NCI-H2081 (cell line): ENCODE measurements at regions not wholly inside any gene's neighbourhood (a gene's known extent, or its start where the extent isn't known, plus 50 kb on each side); places are given as distances from the start of the nearest gene placed in this dataset.

ENCODE experiments used
- DNase-seq, 2 experiments: peaks; one replicate each; lab custom pipeline; 2025; lab: John Stamatoyannopoulos, UW

DNA sequence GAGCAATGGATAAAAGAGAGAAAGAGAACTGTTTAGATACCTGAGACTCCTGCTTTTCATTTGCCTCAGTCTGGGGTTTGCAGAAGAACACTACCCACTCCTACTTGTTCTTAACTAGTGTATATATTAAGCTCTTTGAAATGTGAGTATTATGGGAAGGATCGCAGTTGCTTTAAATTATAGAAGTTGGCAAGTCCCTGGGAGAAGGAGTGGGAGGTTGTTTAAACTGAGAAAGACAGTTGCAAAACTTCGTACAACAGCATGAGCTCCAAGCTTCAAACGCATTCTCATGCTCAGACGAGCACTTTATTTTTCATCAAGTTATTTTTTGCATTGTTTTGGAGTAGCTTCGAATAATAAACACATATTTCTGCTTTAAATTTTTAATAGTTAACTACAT lies 88.1 kb upstream of the C1QTNF7 start:
- DNase-seq, result no peak

DNA sequence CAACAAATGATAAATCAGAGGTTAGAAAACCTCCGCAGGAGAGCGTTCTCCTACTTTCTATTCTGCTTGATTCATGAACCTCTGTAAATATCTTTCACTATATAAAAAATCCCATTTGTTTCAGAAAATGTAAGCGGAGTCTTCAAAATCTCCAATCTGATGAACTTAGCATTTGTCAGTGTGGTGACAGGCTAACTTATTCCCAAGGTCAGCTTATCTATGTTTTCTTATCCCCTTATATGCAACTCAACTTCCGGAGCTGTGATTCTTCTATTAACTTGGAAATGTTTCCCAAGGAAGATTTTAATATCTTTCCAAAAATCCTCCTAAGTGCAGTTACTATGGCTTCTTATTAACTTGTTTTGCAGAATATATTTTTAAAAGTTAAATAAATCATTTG lies 87.5 kb upstream of the C1QTNF7 start:
- DNase-seq, result no peak

DNA sequence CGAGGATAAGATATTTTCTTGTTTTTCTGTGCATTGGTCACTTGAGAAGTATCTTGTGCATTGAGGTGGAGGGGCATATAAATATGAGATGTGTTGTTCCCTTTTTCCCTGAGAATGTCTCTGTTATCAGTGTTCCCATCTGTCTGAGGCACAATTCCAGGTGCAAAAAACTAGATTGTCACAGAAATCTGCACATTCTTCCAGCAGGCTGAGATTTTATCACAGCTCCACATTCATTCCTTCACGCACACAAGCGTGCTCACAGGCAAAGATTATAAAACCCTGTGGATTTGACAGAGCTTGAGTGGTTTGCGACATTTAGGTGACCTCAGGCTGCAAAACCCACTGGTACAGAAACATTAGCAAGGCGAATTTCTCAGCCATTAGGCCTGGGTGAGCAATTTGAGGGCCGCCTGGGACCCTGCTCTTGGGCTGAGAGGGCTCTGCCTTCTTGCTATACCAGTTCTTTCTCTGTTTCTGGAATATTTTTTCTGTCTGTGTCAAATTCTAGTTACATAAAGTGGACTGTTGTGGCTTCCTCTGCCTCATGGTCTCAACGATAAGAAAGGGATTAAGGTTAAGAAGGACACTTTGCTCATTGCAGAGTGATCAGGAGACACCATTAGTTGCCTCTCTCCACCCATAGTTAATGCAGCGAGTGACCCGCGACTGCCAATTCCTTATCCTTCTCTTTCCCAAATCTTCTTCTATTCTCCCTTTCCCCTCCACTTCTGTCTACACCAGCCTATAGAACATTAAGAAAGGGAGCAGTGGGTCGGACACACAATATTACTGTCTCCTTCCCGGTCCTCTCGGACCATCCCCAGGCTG lies 86.7 kb upstream of the C1QTNF7 start:
- DNase-seq, result no peak

DNA sequence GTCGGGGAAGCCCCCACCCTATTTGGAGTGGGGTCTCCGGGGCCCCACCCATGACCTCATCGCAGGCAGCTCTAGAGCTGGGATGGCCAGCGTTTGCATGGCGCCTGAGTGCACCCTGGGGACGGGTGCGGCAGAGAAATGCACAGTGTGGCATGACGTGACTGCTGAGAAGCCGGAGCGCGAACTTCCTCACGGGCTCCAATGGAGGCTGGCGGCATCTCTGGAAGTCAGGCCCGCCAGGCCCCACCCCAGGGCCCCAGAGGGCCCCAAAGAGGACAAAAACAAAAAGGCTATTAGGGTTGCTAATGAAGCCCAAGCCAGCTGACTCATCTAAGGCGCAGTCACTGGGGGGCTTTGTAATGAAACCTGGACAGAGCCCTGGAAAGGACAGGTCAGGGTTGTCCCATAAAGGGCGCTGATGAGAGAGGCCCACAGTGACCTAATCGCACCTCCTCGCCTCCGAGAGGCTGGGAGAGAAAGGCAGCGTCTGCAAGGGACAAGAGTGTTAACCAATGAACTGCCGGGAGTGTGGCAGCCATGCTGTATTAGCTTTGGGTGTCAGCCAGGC lies 86.0 kb upstream of the C1QTNF7 start:
- DNase-seq, result no peak

DNA sequence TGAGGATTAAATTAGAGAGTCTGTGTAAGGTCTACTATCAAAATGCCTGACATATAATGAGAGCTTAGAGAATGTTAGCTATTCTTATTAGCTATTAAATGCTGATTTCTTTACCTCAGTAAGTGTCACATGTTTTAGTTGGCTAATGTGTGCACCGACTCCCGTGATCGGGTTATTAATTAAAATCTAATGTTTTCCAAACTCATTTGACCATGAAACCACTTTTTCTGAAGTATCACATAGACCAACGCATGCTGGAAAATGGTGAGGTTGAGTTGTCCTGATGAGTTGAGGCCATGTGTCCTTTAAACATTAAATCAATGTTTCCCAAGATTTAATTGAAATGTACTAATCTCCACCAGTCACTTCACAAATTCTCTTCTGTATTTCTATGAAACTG lies 84.8 kb upstream of the C1QTNF7 start:
- DNase-seq, result no peak

DNA sequence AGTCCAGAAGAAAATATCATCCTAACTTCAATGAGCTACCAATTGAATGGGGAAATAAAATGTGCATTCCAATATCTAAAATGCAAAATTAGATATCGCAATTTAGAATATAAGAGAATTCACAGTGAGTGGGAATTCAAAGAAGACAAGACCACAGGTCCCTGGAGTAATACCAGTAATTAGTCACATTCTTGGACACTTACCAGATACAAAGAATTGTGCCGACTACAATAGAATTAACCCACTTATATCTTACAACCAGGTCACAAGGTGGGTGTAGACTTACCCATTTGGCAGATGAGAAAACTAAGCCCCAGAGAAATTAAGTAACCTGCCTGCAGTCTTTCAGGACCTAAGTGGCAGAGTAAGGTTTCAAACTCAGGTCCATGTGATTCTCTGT lies 84.3 kb upstream of the C1QTNF7 start:
- no peak for DNase-seq

DNA sequence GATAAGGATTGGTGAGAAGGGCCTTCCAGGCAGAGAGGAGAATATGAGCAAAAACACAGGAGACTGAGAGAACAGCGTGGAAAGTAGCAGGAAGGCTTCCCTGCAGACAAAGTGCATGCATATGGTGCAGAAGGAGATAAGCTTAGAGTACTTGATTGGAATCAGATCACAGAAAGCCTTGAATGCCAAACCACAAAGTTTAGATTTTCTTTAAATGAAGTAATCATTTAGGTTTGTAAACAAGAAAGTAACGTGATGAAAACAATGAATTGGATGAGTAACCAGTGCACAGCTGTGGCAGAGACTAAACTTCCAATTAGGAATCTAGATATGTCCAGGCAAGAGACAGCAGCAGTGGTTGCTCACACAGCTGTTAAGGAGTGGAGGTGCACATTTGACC lies 83.8 kb upstream of the C1QTNF7 start:
- DNase-seq, result no peak

DNA sequence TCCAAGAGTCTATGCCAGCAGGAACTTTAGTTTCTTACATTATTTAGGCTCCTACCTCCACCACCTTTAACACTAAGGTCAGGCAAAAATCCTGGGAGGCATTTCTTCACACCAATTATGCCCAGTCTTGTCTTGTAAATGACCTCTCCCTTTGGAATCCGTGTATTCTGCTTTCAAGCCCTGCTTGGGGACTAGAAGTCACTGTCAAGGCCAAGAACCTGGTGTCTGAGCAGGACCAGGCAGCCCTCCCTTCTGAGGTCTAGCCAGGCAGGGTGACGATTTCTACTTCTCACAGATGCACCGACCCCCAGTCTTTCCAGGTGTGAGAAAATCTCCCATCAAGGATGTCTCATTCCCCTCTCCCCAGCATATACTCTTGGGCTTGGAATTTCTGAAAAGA lies 82.7 kb upstream of the C1QTNF7 start:
- DNase-seq, result no peak

DNA sequence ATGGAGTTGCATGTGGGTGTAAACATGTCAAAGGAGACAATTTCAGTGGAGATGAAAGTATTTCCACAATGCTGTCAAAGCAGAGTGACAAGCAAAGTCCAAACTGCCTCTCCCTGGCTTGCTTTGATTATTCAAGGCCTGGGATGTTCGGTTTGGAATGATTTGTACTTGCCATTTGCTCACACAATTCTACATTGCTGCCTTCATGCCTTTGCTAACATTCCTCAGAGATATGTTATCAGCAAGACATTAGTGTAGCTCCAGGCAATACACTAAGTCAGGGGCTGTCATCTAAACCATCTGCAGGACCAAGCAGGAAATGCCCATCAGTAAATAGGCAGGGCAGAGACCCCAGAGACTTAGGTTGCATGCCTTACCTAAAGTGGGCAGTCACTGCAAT lies 79.6 kb upstream of the C1QTNF7 start:
- no peak for DNase-seq

DNA sequence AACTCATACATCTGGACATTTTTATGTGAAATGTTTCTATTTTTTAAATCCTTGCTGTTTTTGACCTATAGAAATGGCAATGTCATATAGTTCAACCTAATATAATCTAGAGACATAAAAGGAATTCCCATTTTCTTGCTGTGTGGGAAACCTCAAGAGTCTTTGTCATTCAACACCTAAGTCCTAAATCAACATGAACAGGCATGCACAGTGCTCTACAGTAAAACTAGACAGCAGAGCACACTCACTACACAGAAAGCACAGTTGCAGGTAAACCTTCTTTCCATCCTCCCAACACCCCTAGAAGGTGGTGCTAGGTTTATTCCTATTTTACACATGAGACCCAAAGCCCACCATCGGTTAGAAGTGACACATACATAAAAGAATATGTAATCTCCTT lies 79.1 kb upstream of the C1QTNF7 start:
- DNase-seq, result no peak

DNA sequence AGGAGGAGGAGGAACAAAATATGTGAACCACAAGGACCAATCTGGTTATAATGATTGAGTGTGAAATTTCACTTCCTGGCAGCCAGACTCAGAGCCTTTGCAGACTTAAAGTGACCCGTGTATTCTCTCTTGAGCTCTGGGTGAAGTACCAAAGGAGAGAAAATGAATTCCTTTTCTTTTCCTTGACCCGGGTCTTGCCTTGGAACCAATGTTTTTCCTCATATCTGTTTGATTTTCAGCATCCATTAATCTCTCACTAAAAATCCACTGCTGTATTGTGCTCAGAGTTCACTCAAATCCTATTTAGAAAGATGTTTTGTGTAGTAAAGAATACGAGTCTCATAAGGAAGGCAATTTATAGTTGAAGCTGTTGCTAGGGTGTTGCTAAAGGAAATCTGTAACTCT lies 78.3 kb upstream of the C1QTNF7 start:
- no peak for DNase-seq

DNA sequence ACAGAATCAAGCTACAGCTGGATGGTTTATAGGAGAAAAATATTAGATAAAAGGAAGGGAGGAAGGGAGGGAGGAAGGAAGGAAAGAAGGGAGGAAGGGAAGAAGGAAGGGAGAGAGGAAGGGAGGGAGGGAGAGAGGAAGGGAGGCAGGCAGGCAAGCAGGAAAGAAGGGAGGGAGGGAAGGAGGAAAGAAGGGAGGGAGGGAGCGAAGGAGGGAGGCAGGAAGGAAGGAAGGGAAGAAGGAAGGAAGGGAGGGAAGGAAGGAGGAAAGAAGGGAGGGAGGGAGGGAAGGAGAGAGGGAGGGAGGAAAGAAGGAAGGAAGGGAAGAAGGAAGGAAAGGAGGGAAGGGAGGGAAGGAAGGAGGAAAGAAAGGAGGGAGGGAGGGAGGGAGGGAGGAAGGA lies 77.9 kb upstream of the C1QTNF7 start:
- DNase-seq, result no peak

DNA sequence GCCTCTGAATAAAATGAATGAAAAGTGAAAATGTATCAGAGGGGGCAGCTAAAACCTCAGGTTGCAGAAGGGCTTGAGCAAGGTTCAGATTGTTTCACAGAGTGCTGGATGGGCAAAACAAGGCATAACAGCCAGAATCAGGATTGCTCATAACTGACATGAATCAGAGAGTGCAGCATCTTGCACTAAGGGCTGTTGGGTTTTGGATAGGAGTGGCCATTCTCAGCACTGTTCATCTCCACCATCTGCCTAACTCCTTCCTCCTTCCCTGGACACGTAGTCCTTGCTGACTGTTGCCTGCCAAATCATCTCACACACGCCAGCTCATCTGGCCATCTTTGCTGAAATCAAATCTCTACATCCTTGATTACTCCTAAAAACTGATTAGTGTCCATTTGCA lies 75.3 kb upstream of the C1QTNF7 start:
- DNase-seq, result no peak

DNA sequence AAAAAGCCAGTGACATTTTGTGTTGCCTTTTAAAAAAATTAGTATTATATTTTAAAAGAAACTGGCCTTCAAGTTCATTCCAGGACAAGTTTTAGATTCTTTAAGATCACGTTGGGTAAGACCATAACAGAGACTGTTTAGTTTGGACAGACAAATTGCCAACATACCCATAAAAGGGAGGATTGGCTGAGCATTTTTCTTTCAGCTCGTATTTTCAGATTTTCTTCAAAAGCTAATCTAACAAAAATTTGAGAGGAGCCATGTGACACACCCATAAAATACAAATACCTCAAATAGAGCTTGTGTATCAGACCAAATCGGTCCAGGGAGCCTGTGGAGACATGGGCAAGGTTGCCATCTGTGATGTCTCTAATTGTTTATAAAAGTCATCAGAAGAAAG lies 74.6 kb upstream of the C1QTNF7 start:
- no peak for DNase-seq

DNA sequence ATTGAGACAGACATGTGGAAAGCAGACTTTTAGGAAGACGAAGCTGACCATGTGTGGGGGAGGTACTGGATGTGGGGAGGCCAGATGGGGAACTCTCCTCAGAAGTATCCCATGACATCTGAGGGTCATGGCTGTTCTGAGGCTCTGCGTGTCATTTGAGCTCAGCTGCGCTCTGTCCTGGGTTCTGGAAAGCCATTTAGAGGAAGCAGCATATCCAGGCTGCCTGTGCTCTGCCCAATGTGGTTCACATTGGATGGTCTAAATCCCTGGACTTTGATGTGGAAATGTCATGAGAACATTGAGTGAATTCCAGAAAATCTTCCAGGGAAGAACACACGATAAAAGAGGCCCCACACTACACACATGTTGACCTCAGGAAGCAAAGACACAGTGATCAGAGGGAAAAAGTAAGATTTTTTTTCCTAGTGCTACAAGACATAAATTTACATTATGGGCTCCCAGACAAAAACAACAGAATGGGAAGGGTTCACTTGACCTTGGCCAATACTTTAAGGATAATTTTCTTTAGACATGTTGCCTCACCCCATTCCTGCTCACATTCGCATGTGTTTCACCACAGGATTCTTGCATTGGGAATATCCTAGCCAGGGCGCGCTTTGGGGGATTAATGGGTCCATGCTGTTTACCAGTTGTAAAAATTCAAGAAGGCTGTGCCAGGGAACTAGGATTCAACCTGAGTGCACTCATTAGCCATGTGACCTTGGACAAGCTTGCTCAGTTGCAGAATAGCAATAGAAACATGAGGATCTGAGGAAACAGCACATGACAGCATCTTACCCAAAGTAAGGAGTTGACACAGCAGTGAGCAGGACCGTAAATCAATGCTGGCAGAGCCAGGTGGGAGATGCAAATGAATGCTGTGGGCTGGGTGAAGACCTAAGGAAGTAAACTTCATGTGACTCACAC lies 73.2 kb upstream of the C1QTNF7 start:
- DNase-seq, result no peak

DNA sequence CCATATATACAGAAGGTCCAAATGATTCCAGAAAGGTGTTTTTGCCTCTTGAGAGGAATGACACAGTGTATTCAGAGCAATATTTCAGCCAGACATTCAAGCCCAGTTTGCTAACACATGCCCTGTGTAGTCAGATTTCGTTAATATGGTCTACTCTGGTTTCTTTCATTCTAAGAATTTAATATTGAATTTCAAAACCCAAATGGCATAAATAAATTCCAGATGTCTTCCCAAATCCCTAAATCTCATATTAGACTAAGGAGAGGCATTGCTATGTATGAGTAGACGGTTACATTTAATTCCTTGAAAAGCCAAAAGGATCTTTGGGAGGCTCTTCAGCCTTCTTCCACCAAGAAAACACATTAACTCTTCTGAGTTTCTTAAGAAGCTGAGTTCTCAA lies 66.3 kb upstream of the C1QTNF7 start:
- DNase-seq, result no peak

DNA sequence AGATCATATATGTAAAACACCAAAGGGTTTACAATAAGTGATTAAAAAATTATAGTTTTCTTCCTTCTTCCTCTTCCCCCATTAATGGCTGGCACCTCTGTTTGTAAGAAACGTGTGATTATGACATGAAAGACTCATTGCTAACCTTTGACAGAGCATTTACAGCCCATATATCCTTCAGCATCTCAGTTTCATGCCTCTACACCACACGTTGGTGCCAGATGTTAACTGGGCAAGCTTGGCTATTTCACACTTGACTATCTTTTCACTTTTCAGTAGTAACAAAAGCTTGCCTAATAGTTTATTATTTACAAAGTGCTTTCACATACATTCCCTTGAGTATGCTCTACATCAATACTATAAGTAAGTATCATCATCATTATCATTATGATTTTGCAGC lies 65.3 kb upstream of the C1QTNF7 start:
- no peak for DNase-seq

DNA sequence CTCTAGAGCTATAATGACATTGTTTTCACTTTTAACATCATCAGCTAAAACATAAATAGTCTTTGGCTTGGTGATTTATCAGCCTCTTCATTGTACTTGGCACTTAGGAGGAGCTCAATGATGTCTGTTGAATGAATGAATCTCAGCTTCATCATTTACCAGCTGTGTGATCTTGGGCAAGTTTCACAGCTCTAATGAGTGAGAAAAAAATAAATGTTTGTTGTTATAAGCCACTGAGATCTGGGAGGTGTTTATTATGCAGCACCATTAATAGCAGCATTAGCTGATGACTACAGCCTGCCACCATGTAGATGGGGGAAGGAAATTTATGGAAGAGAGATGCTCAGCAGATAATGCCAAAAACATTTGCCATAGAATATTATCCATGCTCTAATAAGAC lies 63.6 kb upstream of the C1QTNF7 start:
- DNase-seq, result no peak

DNA sequence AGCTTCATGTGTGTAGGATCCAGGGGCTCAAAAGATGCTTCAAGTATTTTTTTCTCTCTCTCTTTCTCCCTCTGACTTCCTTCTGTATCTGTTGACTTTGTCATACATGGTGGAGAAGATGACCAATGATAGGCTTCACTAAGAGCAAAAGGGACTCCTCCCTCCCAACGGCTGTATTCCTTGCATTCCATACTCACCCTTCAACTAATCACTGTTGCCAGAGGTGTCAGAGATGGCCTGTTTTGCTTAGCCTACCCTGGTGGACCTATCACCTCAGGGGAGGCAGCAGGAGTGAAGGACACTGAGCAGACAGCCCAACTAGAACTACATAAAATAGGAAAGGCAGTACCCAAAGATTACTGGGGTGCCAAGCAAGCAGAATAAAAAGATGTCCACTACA lies 62.2 kb upstream of the C1QTNF7 start:
- no peak for DNase-seq

DNA sequence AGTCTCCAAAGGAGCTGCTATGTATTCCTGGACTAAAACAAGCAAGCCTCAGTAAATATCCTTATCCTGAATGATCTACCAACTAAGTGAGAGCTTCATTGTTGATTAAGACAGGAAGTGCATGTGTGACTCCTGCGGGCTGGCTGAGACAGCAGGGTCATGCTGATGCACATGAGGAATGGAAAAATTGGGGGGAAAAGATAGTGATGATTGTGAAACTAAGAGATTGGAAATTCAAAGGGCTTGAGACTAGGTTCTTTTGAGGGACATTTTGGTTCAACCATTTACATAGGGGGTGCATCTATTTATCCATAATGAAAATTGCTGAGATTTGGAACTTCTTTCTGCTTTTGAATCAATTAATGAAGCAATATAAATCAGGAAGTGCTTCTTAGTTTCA lies 61.1 kb upstream of the C1QTNF7 start:
- DNase-seq, result no peak

DNA sequence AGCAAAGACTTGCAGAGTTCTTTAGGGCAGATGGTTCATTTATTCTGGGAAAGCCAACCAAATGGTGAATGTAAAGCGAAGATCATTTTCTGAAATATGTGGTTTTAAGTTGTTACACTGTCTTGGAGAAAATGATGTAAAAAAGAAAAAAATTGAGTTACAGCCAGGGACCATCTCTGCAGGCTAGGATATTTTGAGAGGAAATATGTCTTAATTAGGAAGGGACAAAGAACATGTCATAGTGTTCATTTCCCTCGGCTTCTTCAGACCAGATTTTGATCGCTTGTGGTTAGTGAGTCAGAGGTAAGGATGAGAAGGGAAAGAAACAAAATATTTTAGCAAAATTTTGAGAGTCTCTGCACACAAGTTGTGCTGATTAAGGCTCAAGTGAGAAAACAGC lies 59.0 kb upstream of the C1QTNF7 start:
- no peak for DNase-seq

DNA sequence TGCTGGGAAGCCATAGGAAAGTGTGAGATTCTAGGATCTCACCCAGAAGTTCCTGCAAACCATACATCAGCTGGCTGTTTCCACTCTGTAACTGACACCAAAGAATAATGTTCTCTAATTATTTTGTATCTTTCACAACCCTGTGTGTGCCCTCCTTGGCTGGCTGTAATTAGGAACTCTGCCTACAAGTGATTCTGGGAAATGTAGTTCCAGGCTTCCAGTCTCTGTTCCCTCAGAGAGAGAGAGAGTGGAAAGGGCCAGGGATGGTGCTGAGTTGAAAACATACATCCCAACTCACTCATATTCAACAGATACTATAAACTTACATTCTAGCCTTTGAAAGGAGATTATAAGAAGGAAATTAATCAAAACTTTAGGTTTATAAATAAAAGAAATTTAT lies 57.5 kb upstream of the C1QTNF7 start:
- no peak for DNase-seq

DNA sequence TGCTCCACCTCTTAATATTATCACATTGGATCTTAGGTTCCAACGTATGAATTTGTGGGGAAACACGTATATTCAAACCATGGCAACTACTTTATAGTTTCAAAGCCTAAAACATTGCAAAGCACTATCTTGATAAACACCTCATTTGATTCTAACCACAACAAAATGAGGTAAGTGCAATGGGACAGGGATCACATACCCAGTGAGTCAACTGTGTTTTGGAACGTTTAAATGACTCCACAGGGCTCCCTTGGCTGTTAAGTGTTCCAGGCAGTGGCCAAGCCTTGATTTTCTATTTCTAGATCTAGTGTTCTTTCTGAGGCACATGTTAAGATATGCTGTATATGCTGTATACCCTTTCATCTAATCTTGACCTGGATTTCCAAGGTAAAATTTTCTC lies 54.5 kb upstream of the C1QTNF7 start:
- no peak for DNase-seq
